Neural cell (in vitro differentiated cells): ENCODE measurements at regions not wholly inside any gene's neighbourhood (a gene's known extent, or its start where the extent isn't known, plus 50 kb on each side); places are given as distances from the start of the nearest gene placed in this dataset.

Source experiments
- H2AFZ ChIP-seq: fragments of 200-600, 300-800 bp; sonication (generic), shearing (Covaris generic); 2 replicates; pipeline ENCODE4 v1.6.0; 2014; ENCODE audit warnings: low read depth, mild to moderate bottlenecking, antibody characterized with exemption, low read length, moderate library complexity
- H3F3A ChIP-seq: fragments of 200-600 bp; shearing (Covaris generic); 2 replicates; pipeline ENCODE4 v1.6.1; 2016; ENCODE audit warnings: mild to moderate bottlenecking, moderate library complexity, mixed read lengths, antibody characterized with exemption, low read length; ENCODE audit not compliant: insufficient read depth, poor library complexity, severe bottlenecking
- H3K27ac ChIP-seq: fragments of 200-600, 300-800 bp; sonication (generic), shearing (Covaris generic); 2 replicates; pipeline ENCODE4 v1.5.1; 2014; ENCODE audit warnings: mild to moderate bottlenecking, low read length, moderate library complexity
- H3K27me3 ChIP-seq: fragments of 300-800, 200-600 bp; sonication (generic), shearing (Covaris generic); 2 replicates; pipeline ENCODE4 v1.6.0; 2014; ENCODE audit warnings: mild to moderate bottlenecking, low read depth, low read length, moderate library complexity; ENCODE audit not compliant: insufficient read depth
- H3K36me3 ChIP-seq: fragments of 300-800, 200-600 bp; sonication (generic), shearing (Covaris generic); 2 replicates; pipeline ENCODE4 v1.5.1; 2014; ENCODE audit warnings: mild to moderate bottlenecking, antibody characterized with exemption, low read length, moderate library complexity; ENCODE audit not compliant: insufficient read depth
- H3K4me2 ChIP-seq: fragments of 300-800, 200-600 bp; sonication (generic), shearing (Covaris generic); 2 replicates; pipeline ENCODE4 v1.6.0; 2014; ENCODE audit warnings: mild to moderate bottlenecking, low read length
- H3K4me3 ChIP-seq: fragments of 300-800, 200-600 bp; sonication (generic), shearing (Covaris generic); 2 replicates; pipeline ENCODE4 v1.5.1; 2014; ENCODE audit warnings: mild to moderate bottlenecking, low read length, moderate library complexity
- H3K79me2 ChIP-seq: fragments of 200-600 bp; shearing (Covaris generic); replicated peaks from 2 replicates; pipeline ENCODE4 v1.6.0; 2014; ENCODE audit warnings: mild to moderate bottlenecking, low read length, moderate library complexity; ENCODE audit not compliant: insufficient read depth
- H3K9ac ChIP-seq: fragments of 300-800, 200-600 bp; sonication (generic), shearing (Covaris generic); 2 replicates; pipeline ENCODE4 v1.6.1; 2016; ENCODE audit warnings: mild to moderate bottlenecking, low read length, mixed read lengths
- H3K9me2 ChIP-seq: fragments of 200-600 bp; shearing (Covaris generic); 2 replicates; pipeline ENCODE4 v1.6.1; 2016; ENCODE audit warnings: mild to moderate bottlenecking, low read length, mixed read lengths; ENCODE audit not compliant: insufficient read depth
- H3K9me3 ChIP-seq: fragments of 200-600, 300-800 bp; sonication (generic), shearing (Covaris generic); 2 replicates; pipeline ENCODE4 v1.6.1; 2016; ENCODE audit warnings: mild to moderate bottlenecking, mixed run types, low read length, moderate library complexity, mixed read lengths
- H4K20me1 ChIP-seq: fragments of 200-600 bp; shearing (Covaris generic); 2 replicates; pipeline ENCODE4 v1.6.1; 2016; ENCODE audit warnings: mild to moderate bottlenecking, mixed run types; ENCODE audit not compliant: insufficient read depth
- EP300 ChIP-seq: fragments of 450-650 bp; conservative IDR thresholded peaks from 2 replicates; pipeline ENCODE4 v1.6.1; 2014; ENCODE audit warnings: antibody characterized with exemption, mild to moderate bottlenecking, moderate library complexity; ENCODE audit not compliant: poor library complexity, severe bottlenecking
- EZH2 ChIP-seq: fragments of 200-600, 300-800 bp; shearing (Covaris generic), sonication (generic); IDR thresholded peaks from 2 replicates; pipeline ENCODE4 v1.6.1; 2014; ENCODE audit warnings: antibody characterized with exemption, low read length, borderline replicate concordance, mild to moderate bottlenecking; ENCODE audit not compliant: insufficient read depth, poor library complexity, severe bottlenecking
- MXI1 ChIP-seq: fragments of 450-650 bp; conservative IDR thresholded peaks from 2 replicates; pipeline ENCODE4 v1.6.1; 2014; ENCODE audit warnings: antibody characterized with exemption, mild to moderate bottlenecking; ENCODE audit not compliant: poor library complexity, severe bottlenecking
- POLR2AphosphoS5 ChIP-seq: IDR thresholded peaks from 2 replicates; pipeline ENCODE4 v1.6.1; 2012
- RAD21 ChIP-seq: fragments of 450-650 bp; conservative IDR thresholded peaks from 2 replicates; pipeline ENCODE4 v1.6.1; 2014; ENCODE audit warnings: antibody characterized with exemption, mild to moderate bottlenecking, moderate library complexity
- SMC3 ChIP-seq: fragments of 450-650 bp; conservative IDR thresholded peaks from 2 replicates; pipeline ENCODE4 v1.6.1; 2014; ENCODE audit warnings: antibody characterized with exemption, mild to moderate bottlenecking, moderate library complexity; ENCODE audit not compliant: poor library complexity
- TAF1 ChIP-seq: IDR thresholded peaks from 2 replicates; pipeline ENCODE4 v1.6.1; 2012; ENCODE audit warnings: low read depth
- TF ChIP-seq, protein P1 (sequence below): IDR thresholded peaks from 2 replicates; pipeline ENCODE4 v1.6.1; 2012; ENCODE audit warnings: borderline replicate concordance
- TF ChIP-seq, protein P2 (sequence below): fragments of 450-650 bp; IDR thresholded peaks from 2 replicates; pipeline ENCODE4 v1.5.1; 2014; ENCODE audit warnings: antibody characterized with exemption, mild to moderate bottlenecking, moderate library complexity; ENCODE audit not compliant: poor library complexity, severe bottlenecking

DNA sequence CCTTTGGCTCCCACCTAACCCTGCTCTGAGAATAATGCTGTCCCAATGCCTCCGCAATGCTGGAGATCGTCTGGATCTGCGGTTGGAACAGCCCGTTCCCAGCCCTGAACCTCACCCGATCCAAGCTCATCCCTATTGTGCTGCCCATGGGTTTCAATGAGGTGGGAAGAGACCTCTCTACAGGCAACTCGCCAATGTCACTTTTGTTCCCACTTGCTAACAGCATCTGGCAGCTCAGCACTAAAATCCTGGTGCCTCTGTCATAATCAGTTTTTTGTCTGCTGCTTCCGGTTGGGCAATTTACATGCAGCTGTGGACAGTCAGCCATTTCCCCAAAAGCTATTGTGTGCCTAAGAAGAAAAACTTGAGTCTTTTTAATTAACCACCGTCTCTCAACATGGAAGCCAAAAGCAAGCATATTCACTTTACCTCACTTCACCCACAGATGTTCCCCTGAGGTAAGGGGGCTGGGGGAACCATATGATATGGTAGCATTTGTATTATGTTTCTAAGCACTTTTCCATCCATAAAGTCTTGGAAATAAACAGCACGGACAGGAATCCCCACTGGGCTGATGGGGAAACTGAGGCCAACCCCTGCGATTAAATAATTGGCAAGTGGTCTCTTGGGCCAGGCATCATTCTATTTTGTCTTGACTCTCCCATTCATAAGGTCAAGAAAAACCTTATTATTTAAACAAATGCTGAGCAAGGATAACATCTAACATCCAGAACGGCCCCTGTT, 159.2 kb upstream of the CDH5 start:
- no peaks in the 10 kb centered on the region for H3K9me3 ChIP-seq
- no peaks in the 10 kb centered on the region for H3K9me2 ChIP-seq
- no peak overlapping the region for H3K27ac ChIP-seq
- H2AFZ ChIP-seq: no peak overlapping the region
- no peaks in the 10 kb centered on the region for H4K20me1 ChIP-seq
- no peaks in the 10 kb centered on the region for H3K36me3 ChIP-seq
- no peaks in the 10 kb centered on the region for H3K27me3 ChIP-seq
- H3K9ac ChIP-seq: no peak overlapping the region
- H3K79me2 ChIP-seq: no peaks in the 10 kb centered on the region
- H3F3A ChIP-seq: no peaks in the 10 kb centered on the region
- TF ChIP-seq, protein P1, sequence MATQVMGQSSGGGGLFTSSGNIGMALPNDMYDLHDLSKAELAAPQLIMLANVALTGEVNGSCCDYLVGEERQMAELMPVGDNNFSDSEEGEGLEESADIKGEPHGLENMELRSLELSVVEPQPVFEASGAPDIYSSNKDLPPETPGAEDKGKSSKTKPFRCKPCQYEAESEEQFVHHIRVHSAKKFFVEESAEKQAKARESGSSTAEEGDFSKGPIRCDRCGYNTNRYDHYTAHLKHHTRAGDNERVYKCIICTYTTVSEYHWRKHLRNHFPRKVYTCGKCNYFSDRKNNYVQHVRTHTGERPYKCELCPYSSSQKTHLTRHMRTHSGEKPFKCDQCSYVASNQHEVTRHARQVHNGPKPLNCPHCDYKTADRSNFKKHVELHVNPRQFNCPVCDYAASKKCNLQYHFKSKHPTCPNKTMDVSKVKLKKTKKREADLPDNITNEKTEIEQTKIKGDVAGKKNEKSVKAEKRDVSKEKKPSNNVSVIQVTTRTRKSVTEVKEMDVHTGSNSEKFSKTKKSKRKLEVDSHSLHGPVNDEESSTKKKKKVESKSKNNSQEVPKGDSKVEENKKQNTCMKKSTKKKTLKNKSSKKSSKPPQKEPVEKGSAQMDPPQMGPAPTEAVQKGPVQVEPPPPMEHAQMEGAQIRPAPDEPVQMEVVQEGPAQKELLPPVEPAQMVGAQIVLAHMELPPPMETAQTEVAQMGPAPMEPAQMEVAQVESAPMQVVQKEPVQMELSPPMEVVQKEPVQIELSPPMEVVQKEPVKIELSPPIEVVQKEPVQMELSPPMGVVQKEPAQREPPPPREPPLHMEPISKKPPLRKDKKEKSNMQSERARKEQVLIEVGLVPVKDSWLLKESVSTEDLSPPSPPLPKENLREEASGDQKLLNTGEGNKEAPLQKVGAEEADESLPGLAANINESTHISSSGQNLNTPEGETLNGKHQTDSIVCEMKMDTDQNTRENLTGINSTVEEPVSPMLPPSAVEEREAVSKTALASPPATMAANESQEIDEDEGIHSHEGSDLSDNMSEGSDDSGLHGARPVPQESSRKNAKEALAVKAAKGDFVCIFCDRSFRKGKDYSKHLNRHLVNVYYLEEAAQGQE: no peak
- TF ChIP-seq EP300 (no peak), POLR2AphosphoS5 (no peak), EZH2 (no peak), MXI1 (no peak), TAF1 (no peak), RAD21 (no peak), SMC3 (no peak)
- TF ChIP-seq, protein P2, sequence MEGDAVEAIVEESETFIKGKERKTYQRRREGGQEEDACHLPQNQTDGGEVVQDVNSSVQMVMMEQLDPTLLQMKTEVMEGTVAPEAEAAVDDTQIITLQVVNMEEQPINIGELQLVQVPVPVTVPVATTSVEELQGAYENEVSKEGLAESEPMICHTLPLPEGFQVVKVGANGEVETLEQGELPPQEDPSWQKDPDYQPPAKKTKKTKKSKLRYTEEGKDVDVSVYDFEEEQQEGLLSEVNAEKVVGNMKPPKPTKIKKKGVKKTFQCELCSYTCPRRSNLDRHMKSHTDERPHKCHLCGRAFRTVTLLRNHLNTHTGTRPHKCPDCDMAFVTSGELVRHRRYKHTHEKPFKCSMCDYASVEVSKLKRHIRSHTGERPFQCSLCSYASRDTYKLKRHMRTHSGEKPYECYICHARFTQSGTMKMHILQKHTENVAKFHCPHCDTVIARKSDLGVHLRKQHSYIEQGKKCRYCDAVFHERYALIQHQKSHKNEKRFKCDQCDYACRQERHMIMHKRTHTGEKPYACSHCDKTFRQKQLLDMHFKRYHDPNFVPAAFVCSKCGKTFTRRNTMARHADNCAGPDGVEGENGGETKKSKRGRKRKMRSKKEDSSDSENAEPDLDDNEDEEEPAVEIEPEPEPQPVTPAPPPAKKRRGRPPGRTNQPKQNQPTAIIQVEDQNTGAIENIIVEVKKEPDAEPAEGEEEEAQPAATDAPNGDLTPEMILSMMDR: no peak
- no peak overlapping the region for H3K4me2 ChIP-seq
- no peak overlapping the region for H3K4me3 ChIP-seq

DNA sequence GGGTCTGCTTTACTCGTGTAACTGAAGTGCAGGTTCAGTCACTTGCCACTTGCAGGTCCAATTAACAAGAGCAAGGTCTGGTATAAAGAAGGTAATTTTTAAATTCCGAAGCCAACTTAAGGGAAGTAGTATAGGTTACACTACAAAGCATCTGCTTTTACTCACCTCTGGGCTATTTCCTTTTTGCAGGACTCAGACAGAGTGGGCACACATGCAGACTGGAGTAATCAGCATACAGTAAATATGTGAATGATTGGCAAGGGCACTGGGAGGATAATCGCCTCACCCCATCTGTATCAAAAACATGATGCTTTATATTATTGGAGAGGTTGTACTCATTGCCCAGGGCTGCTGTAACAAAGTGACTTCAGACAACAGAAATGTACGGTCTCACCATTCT, 160.1 kb upstream of the CDH5 start:
- H3K9me2 ChIP-seq: no peaks in the 10 kb centered on the region
- no peaks in the 10 kb centered on the region for H3K9me3 ChIP-seq
- H3K36me3 ChIP-seq: no peaks in the 10 kb centered on the region
- no peaks in the 10 kb centered on the region for H4K20me1 ChIP-seq
- no peaks in the 10 kb centered on the region for H3K27me3 ChIP-seq
- TF ChIP-seq, protein P2: no peak
- H3K4me3 ChIP-seq: no peak overlapping the region
- H3F3A ChIP-seq: no peaks in the 10 kb centered on the region
- no peak overlapping the region for H3K9ac ChIP-seq
- H2AFZ ChIP-seq: no peak overlapping the region
- H3K27ac ChIP-seq: no peak overlapping the region
- no peaks in the 10 kb centered on the region for H3K79me2 ChIP-seq
- H3K4me2 ChIP-seq: no peak overlapping the region
